ENCODE measurements at regions not wholly inside any gene's neighbourhood (a gene's known extent, or its start where the extent isn't known, plus 50 kb on each side); places are given as distances from the start of the nearest gene placed in this dataset.

DNA sequence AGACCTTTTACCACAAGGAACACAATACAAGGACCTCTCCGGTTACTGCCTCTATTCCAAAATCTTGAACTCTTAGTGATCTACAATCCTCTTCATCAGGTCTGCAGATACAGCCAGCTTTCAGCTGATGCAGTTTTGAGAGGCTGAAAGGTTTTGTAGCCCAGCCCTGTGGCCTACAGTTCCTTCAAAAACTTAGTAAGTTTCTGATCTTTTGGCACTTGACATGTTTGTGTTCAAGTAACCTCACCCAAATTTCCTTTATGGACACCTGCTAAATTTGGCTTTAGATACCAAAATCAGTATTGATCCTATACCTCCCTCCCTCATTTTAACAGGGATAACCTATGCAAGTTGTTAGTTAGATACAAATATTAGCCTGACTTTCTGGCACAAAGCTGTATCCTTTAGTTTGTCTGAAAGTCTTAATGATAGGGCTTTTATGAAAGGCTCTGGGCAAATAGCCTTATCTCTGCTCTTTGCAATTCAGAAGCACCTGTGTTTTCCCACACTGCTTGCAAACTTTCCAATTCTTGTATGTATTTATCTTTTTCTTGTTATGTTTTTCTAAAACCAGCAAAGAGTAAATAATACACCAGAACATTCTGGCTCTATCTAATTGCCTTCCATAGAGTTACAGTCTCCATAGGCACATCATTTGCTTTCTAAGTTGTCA, 650.5 kb upstream of the KLHL29 start:
- intact Hi-C loops (cut with micrococcal nuclease): no loop called here
- DNase-seq: no peak
- peaks cover 12 to 15% of the 10 kb centered on the region in 2 donors for H3K9me3 Mint-ChIP-seq
- TF ChIP-seq, protein P1, sequence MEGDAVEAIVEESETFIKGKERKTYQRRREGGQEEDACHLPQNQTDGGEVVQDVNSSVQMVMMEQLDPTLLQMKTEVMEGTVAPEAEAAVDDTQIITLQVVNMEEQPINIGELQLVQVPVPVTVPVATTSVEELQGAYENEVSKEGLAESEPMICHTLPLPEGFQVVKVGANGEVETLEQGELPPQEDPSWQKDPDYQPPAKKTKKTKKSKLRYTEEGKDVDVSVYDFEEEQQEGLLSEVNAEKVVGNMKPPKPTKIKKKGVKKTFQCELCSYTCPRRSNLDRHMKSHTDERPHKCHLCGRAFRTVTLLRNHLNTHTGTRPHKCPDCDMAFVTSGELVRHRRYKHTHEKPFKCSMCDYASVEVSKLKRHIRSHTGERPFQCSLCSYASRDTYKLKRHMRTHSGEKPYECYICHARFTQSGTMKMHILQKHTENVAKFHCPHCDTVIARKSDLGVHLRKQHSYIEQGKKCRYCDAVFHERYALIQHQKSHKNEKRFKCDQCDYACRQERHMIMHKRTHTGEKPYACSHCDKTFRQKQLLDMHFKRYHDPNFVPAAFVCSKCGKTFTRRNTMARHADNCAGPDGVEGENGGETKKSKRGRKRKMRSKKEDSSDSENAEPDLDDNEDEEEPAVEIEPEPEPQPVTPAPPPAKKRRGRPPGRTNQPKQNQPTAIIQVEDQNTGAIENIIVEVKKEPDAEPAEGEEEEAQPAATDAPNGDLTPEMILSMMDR (IDR thresholded peaks at IDR 0.05): no peak
- no peak for ATAC-seq
- WGBS (ENCODE audit: insufficient coverage): 100% methylated on average over 1 of the region's 1 CpG
- H3K4me3 Mint-ChIP-seq: no peak overlapping the region
- Histone ChIP-seq H3K4me3 (ENCODE audit: low read length) (no peak overlapping the region), H3K36me3 (ENCODE audit: control insufficient read depth, insufficient read depth, low read length) (no peaks in the 10 kb centered on the region), H3K4me1 (ENCODE audit: control insufficient read depth, insufficient read depth, low read length) (no peaks in the 10 kb centered on the region), H3K27ac (ENCODE audit: low read length) (no peak overlapping the region), H3K27me3 (ENCODE audit: control insufficient read depth, insufficient read depth, low read length) (no peaks in the 10 kb centered on the region), H3K9me3 (ENCODE audit: control insufficient read depth, insufficient read depth, low read length) (no peaks in the 10 kb centered on the region)
- no peak overlapping the region for H3K27ac Mint-ChIP-seq
- H3K27me3 Mint-ChIP-seq (ENCODE audit: low read depth in 2 of 2): no peaks in the 10 kb centered on the region
- H3K36me3 Mint-ChIP-seq: no peaks in the 10 kb centered on the region
- no peaks in the 10 kb centered on the region for H3K4me1 Mint-ChIP-seq

DNA sequence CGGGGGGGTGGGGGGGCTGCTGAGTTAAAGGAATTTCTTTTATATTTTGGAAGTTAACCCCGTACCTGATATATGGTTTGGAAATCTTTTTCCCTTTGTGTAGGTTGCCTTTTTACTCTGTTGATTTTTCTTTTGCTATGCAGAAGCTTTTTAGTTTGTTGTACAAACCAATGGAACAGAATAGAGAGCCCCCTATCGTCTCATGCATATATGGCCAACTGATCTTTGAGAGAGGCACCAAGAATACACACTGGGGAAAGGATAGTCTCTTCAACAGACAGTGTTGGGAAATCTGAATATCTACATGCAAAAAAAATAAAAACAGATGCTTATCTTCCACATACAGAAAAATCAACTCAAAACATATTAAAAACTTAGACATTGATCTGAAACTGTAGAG, 647.8 kb upstream of the KLHL29 start:
- TF ChIP-seq, protein P1 (IDR thresholded peaks at IDR 0.05): no peak
- 63% methylated on average over 2 of the region's 3 CpGs for WGBS (ENCODE audit: insufficient coverage)

DNA sequence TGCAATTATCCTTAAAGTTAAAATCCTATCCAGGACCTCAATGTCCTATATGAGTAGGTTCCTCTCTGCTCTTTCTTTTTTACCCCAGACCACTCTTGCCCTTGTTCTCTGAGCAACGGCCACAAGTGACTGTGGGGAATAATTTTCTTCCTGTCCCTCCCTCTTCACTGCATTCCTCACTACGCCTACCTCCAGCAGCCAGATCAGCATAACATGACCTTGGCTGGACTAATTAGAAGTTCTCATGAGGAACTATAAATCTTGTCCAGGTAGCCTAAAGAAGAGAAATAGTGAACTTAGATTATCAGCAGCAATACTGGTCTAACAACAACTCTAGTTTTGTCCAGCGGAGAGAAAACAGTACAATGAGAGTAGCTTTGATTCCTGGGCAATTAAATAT, 643.8 kb upstream of the KLHL29 start:
- Mint-ChIP-seq H3K4me3 (no peak overlapping the region), H3K4me1 (no peaks in the 10 kb centered on the region), H3K27me3 (ENCODE audit: low read depth in 2 of 2) (no peaks in the 10 kb centered on the region), H3K27ac (no peak overlapping the region), H3K36me3 (no peaks in the 10 kb centered on the region), H3K9me3 (peaks cover 20 to 26% of the 10 kb centered on the region in 2 donors)
- Histone ChIP-seq H3K4me3 (ENCODE audit: low read length) (no peak overlapping the region), H3K27ac (ENCODE audit: low read length) (no peak overlapping the region), H3K27me3 (ENCODE audit: control insufficient read depth, insufficient read depth, low read length) (no peaks in the 10 kb centered on the region), H3K9me3 (ENCODE audit: control insufficient read depth, insufficient read depth, low read length) (no peaks in the 10 kb centered on the region), H3K36me3 (ENCODE audit: control insufficient read depth, insufficient read depth, low read length) (no peaks in the 10 kb centered on the region), H3K4me1 (ENCODE audit: control insufficient read depth, insufficient read depth, low read length) (no peaks in the 10 kb centered on the region)
- no peak for ATAC-seq
- TF ChIP-seq, protein P1 (IDR thresholded peaks at IDR 0.05): no peak
- no peak for DNase-seq
- WGBS (ENCODE audit: insufficient coverage): 14% methylated on average over 1 of the region's 3 CpGs
- intact Hi-C loops (cut with micrococcal nuclease): no loop called here

More for the DNA sequence above, 647.8 kb upstream of the KLHL29 start:
- Mint-ChIP-seq H3K36me3 (no peaks in the 10 kb centered on the region), H3K27me3 (ENCODE audit: low read depth in 2 of 2) (no peaks in the 10 kb centered on the region), H3K9me3 (peaks cover 12 to 21% of the 10 kb centered on the region in 2 donors), H3K27ac (no peak overlapping the region), H3K4me3 (no peak overlapping the region), H3K4me1 (no peaks in the 10 kb centered on the region)
- no peaks in the 10 kb centered on the region for H3K27me3 ChIP-seq (ENCODE audit: control insufficient read depth, insufficient read depth, low read length)
- no peaks in the 10 kb centered on the region for H3K36me3 ChIP-seq (ENCODE audit: control insufficient read depth, insufficient read depth, low read length)
- ATAC-seq (no peak), DNase-seq (no peak)
- intact Hi-C loops (cut with micrococcal nuclease): no loop called here
- H3K9me3 ChIP-seq (ENCODE audit: control insufficient read depth, insufficient read depth, low read length): no peaks in the 10 kb centered on the region
- no peak overlapping the region for H3K27ac ChIP-seq (ENCODE audit: low read length)
- H3K4me1 ChIP-seq (ENCODE audit: control insufficient read depth, insufficient read depth, low read length): no peaks in the 10 kb centered on the region
- H3K4me3 ChIP-seq (ENCODE audit: low read length): no peak overlapping the region

- Histone ChIP-seq H3K4me3 (ENCODE audit: low read length) (no peak overlapping the region), H3K4me1 (ENCODE audit: control insufficient read depth, insufficient read depth, low read length) (no peaks in the 10 kb centered on the region), H3K27me3 (ENCODE audit: control insufficient read depth, insufficient read depth, low read length) (no peaks in the 10 kb centered on the region), H3K9me3 (ENCODE audit: control insufficient read depth, insufficient read depth, low read length) (no peaks in the 10 kb centered on the region), H3K27ac (ENCODE audit: low read length) (no peak overlapping the region), H3K36me3 (ENCODE audit: control insufficient read depth, insufficient read depth, low read length) (no peaks in the 10 kb centered on the region)
- TF ChIP-seq, protein P1 (IDR thresholded peaks at IDR 0.05): no peak
- intact Hi-C loops (cut with micrococcal nuclease): no loop called here
- Mint-ChIP-seq H3K27ac (no peak overlapping the region), H3K27me3 (ENCODE audit: low read depth in 2 of 2) (no peaks in the 10 kb centered on the region), H3K4me3 (no peak overlapping the region), H3K9me3 (peaks cover 15 to 19% of the 10 kb centered on the region in 2 donors), H3K4me1 (no peaks in the 10 kb centered on the region), H3K36me3 (no peaks in the 10 kb centered on the region)
- ATAC-seq (no peak), DNase-seq (no peak)
- WGBS (ENCODE audit: insufficient coverage): 94% methylated on average over 1 of the region's 1 CpG
Observed at GRCh38 chr2:22748909-22749308, 636.1 kb upstream of the KLHL29 start.
